DMS153 (cell line): ENCODE measurements at regions not wholly inside any gene's neighbourhood (a gene's known extent, or its start where the extent isn't known, plus 50 kb on each side); places are given as distances from the start of the nearest gene placed in this dataset.

Experiments used
- DNase-seq: peaks from one replicate; lab custom pipeline; 2025; lab: John Stamatoyannopoulos, UW

- peak; percentile 19 for DNase-seq
These were observed 61.4 kb upstream of the CXADR start for GRCh38 chr21:17451364-17451891.

- DNase-seq: no peak
These were observed 58.4 kb upstream of the CXADR start for GRCh38 chr21:17454315-17455027.

DNA sequence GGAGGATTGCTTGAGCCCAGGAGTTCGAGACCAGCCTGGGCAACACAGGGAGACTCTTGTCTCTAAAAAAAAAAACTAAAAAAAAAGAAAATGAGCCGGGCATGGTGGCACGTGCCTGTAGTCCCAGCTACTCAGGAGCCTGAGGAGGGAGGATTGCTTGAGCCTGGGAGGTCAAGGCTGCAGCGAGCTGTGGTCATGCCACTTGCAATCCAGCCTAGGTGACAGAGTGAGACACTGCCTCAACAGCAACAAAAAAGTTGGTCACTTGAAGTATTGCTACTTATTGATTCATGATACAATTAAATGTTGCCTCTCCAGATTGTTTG lies 57.9 kb upstream of the CXADR start:
- DNase-seq: no peak

- no peak for DNase-seq
These were observed 57.4 kb upstream of the CXADR start for GRCh38 chr21:17455451-17455850.

DNA sequence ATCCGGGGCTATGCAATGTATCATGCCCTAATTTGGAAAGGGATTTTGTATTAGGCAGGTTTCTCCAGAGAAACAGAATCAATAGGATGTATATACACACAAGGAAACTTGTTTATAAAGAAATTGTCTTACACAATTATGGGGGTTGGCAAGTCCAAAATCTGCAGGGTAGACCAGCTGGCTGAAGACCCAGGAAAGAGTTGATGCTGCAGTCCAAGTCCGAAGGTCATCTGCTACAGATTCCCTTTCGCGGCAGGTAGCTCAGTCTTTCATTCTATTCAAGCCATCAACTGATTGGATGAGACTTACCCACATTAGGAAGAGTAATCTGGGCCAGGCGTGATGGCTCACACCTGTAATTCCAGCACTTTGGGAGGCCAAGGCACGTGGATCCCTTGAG lies 54.6 kb upstream of the CXADR start:
- no peak for DNase-seq

DNA sequence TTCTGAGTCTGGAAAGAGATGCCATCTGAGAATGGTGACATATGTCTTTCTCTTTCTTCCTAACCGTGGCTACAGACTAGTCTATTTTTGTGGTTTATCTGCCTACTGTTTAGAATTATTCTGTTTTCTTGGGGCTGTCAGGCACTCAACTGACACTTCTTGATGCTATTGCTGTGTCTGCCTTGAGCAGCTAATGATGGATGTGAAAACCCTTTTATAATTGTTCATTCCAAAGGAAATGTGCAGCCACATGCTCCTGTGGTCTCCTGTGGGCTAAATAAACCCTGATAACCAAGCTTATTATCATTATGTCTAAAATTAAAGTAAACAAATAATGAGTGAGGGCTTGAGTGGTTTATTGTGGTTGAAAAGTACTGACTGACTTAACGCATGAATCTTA lies 52.7 kb upstream of the CXADR start:
- DNase-seq: no peak

GRCh38 chr21:17461014-17461413 lies 51.8 kb upstream of the CXADR start:
- DNase-seq: no peak

DNA sequence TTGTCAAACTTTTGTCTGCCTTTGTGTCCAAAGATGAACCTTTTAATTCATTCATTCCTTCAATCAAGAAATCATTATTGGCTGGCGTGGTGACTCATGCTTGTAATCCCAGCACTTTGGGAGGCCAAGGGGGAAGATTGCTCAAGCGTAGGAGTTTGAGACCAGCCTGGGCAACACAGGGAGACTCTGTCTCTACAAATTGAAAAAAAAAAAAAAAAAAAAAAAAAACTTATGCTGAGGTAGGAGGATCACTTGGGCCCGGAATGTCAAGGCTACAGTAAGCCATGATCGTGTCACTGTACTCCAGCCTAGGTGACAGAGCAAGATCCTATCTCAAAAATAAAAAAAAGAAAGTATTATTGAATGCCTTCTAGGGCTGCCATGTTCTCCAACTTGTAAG lies 51.3 kb upstream of the CXADR start:
- DNase-seq: no peak

- DNase-seq: no peak
These were observed 50.4 kb upstream of the CXADR start for GRCh38 chr21:17462276-17462981.
